ENCODE measurements at regions not wholly inside any gene's neighbourhood (a gene's known extent, or its start where the extent isn't known, plus 50 kb on each side); places are given as distances from the start of the nearest gene placed in this dataset.
"Not testable (repeated sequence)": the region's sequence is repeated elsewhere in the genome, so short reads cannot be mapped to it uniquely, and the experiment has no call there.

GRCh38 chr2:184049566-184049965, 548.8 kb upstream of the ZNF804A start:
- DNase-seq (ENCODE audit: low read depth in 3 of 3, low spot score in 2 of 3) = no peak

GRCh38 chr2:184053326-184053725, 545.0 kb upstream of the ZNF804A start:
- no peak for DNase-seq (ENCODE audit: low read depth in 3 of 3, low spot score in 2 of 3)

GRCh38 chr2:184054419-184054818, 543.9 kb upstream of the ZNF804A start:
- not testable (repeated sequence) for DNase-seq (ENCODE audit: low read depth in 3 of 3, low spot score in 2 of 3)

GRCh38 chr2:184057910-184058309, 540.4 kb upstream of the ZNF804A start:
- DNase-seq (ENCODE audit: low read depth in 3 of 3, low spot score in 2 of 3) = no peak

- not testable (repeated sequence) for DNase-seq (ENCODE audit: low read depth in 3 of 3, low spot score in 2 of 3)
Observed at GRCh38 chr2:184060268-184060667, 538.1 kb upstream of the ZNF804A start.

- no peak for DNase-seq (ENCODE audit: low read depth in 3 of 3, low spot score in 2 of 3)
Observed at GRCh38 chr2:184067502-184067901, 530.8 kb upstream of the ZNF804A start.

GRCh38 chr2:184072470-184072869, 525.9 kb upstream of the ZNF804A start:
- DNase-seq (ENCODE audit: low read depth in 3 of 3, low spot score in 2 of 3) = no peak

- no peak for DNase-seq (ENCODE audit: low read depth in 3 of 3, low spot score in 2 of 3)
Observed at GRCh38 chr2:184078496-184078895, 519.8 kb upstream of the ZNF804A start.

GRCh38 chr2:184091456-184091855, 506.9 kb upstream of the ZNF804A start:
- no peak for DNase-seq (ENCODE audit: low read depth in 3 of 3, low spot score in 2 of 3)

GRCh38 chr2:184113696-184114403, 484.5 kb upstream of the ZNF804A start:
- no peak for DNase-seq (ENCODE audit: low read depth in 3 of 3, low spot score in 2 of 3)

GRCh38 chr2:184114439-184114838, 483.9 kb upstream of the ZNF804A start:
- no peak for DNase-seq (ENCODE audit: low read depth in 3 of 3, low spot score in 2 of 3)

- DNase-seq (ENCODE audit: low read depth in 3 of 3, low spot score in 2 of 3) = no peak
Observed at GRCh38 chr2:184119989-184120800, 478.1 kb upstream of the ZNF804A start.

GRCh38 chr2:184125867-184126266, 472.5 kb upstream of the ZNF804A start:
- no peak for DNase-seq (ENCODE audit: low read depth in 3 of 3, low spot score in 2 of 3)

- no peak for DNase-seq (ENCODE audit: low read depth in 3 of 3, low spot score in 2 of 3)
Observed at GRCh38 chr2:184129073-184129472, 469.3 kb upstream of the ZNF804A start.

- no peak for DNase-seq (ENCODE audit: low read depth in 3 of 3, low spot score in 2 of 3)
Observed at GRCh38 chr2:184137955-184138354, 460.4 kb upstream of the ZNF804A start.

GRCh38 chr2:184141866-184142265, 456.5 kb upstream of the ZNF804A start:
- DNase-seq (ENCODE audit: low read depth in 3 of 3, low spot score in 2 of 3) = no peak

- no peak for DNase-seq (ENCODE audit: low read depth in 3 of 3, low spot score in 2 of 3)
Observed at GRCh38 chr2:184154438-184154837, 443.9 kb upstream of the ZNF804A start.

GRCh38 chr2:184155791-184156190, 442.5 kb upstream of the ZNF804A start:
- no peak for DNase-seq (ENCODE audit: low read depth in 3 of 3, low spot score in 2 of 3)

- no peak for DNase-seq (ENCODE audit: low read depth in 3 of 3, low spot score in 2 of 3)
Observed at GRCh38 chr2:184157141-184157540, 441.2 kb upstream of the ZNF804A start.

GRCh38 chr2:184162426-184162825, 435.9 kb upstream of the ZNF804A start:
- no peak for DNase-seq (ENCODE audit: low read depth in 3 of 3, low spot score in 2 of 3)

GRCh38 chr2:184168823-184169222, 429.5 kb upstream of the ZNF804A start:
- not testable (repeated sequence) for DNase-seq (ENCODE audit: low read depth in 3 of 3, low spot score in 2 of 3)

GRCh38 chr2:184169366-184169765, 429.0 kb upstream of the ZNF804A start:
- no peak for DNase-seq (ENCODE audit: low read depth in 3 of 3, low spot score in 2 of 3)

Data from right renal cortex interstitium (tissue), 3 donors.